ENCODE measurements at regions not wholly inside any gene's neighbourhood (a gene's known extent, or its start where the extent isn't known, plus 50 kb on each side); places are given as distances from the start of the nearest gene placed in this dataset.

GRCh38 chr7:155885167-155886155 lies 73.2 kb upstream of the SHH start:
- no peak overlapping the region for H3K4me3 Mint-ChIP-seq
- no peaks in the 10 kb centered on the region for H3K4me1 Mint-ChIP-seq (ENCODE audit: low read depth)
- H3K27ac ChIP-seq (ENCODE audit: low read depth in 1 of 2, low read length in 2 of 2): no peak overlapping the region
- H3K4me1 ChIP-seq (ENCODE audit: insufficient read depth, low read length): no peaks in the 10 kb centered on the region
- ChIA-PET POLR2A (no interaction called here), CTCF (no interaction called here)
- intact Hi-C loops (cut with DNase I, micrococcal nuclease): no loop called here
- TF ChIP-seq CTCF (IDR thresholded peaks at IDR 0.05): no peak
- H3K27ac Mint-ChIP-seq: no peak overlapping the region
- no peaks in the 10 kb centered on the region for H3K27me3 ChIP-seq (ENCODE audit: control insufficient read depth in 1 of 2, insufficient read depth in 2 of 2, low read length in 2 of 2)
- H3K9me3 ChIP-seq (ENCODE audit: control insufficient read depth in 1 of 2, insufficient read depth in 1 of 2, low read length in 2 of 2): peaks cover 0 to 16% of the 10 kb centered on the region in 2 experiments
- H3K36me3 ChIP-seq (ENCODE audit: insufficient read depth, low read length): no peaks in the 10 kb centered on the region
- DNase-seq: no peak
- no peaks in the 10 kb centered on the region for H3K36me3 Mint-ChIP-seq (ENCODE audit: low read depth)
- no peaks in the 10 kb centered on the region for H3K9me3 Mint-ChIP-seq
- no peak overlapping the region for H3K4me3 ChIP-seq (ENCODE audit: low read length)
- no peak for ATAC-seq (ENCODE audit: poor library complexity)
- H3K27me3 Mint-ChIP-seq: peaks cover 4% of the 10 kb centered on the region

- Histone ChIP-seq H3K36me3 (ENCODE audit: insufficient read depth, low read length) (no peaks in the 10 kb centered on the region), H3K27ac (ENCODE audit: low read depth in 1 of 2, low read length in 2 of 2) (no peak overlapping the region), H3K4me3 (ENCODE audit: low read length) (no peak overlapping the region), H3K9me3 (ENCODE audit: control insufficient read depth in 1 of 2, insufficient read depth in 1 of 2, low read length in 2 of 2) (peaks cover 0 to 7% of the 10 kb centered on the region in 2 experiments), H3K4me1 (ENCODE audit: insufficient read depth, low read length) (no peaks in the 10 kb centered on the region), H3K27me3 (ENCODE audit: control insufficient read depth in 1 of 2, insufficient read depth in 2 of 2, low read length in 2 of 2) (no peaks in the 10 kb centered on the region)
- H3K4me1 Mint-ChIP-seq (ENCODE audit: low read depth): no peaks in the 10 kb centered on the region
- H3K4me3 Mint-ChIP-seq: no peak overlapping the region
- intact Hi-C loops (cut with DNase I, micrococcal nuclease): no loop called here
- peaks cover 5% of the 10 kb centered on the region for H3K27me3 Mint-ChIP-seq
- ChIA-PET POLR2A (no interaction called here), CTCF (no interaction called here)
- no peak overlapping the region for H3K27ac Mint-ChIP-seq
- no peaks in the 10 kb centered on the region for H3K9me3 Mint-ChIP-seq
- ATAC-seq (ENCODE audit: poor library complexity) (no peak), DNase-seq (no peak)
- no peaks in the 10 kb centered on the region for H3K36me3 Mint-ChIP-seq (ENCODE audit: low read depth)
- no peak for TF ChIP-seq CTCF (IDR thresholded peaks at IDR 0.05)
Observed at GRCh38 chr7:155884225-155885166, 72.2 kb upstream of the SHH start.

- no peak for TF ChIP-seq CTCF (IDR thresholded peaks at IDR 0.05)
- ATAC-seq (ENCODE audit: poor library complexity): no peak
- H3K4me3 ChIP-seq (ENCODE audit: low read length): no peak overlapping the region
- no peaks in the 10 kb centered on the region for H3K36me3 ChIP-seq (ENCODE audit: insufficient read depth, low read length)
- no peaks in the 10 kb centered on the region for H3K4me1 ChIP-seq (ENCODE audit: insufficient read depth, low read length)
- POLR2A ChIA-PET: no interaction called here
- CTCF ChIA-PET: no interaction called here
- Mint-ChIP-seq H3K4me3 (no peak overlapping the region), H3K27me3 (peaks cover 6% of the 10 kb centered on the region), H3K4me1 (ENCODE audit: low read depth) (no peaks in the 10 kb centered on the region), H3K9me3 (no peaks in the 10 kb centered on the region), H3K36me3 (ENCODE audit: low read depth) (no peaks in the 10 kb centered on the region), H3K27ac (no peak overlapping the region)
- H3K27me3 ChIP-seq (ENCODE audit: control insufficient read depth in 1 of 2, insufficient read depth in 2 of 2, low read length in 2 of 2): no peaks in the 10 kb centered on the region
- H3K27ac ChIP-seq (ENCODE audit: low read depth in 1 of 2, low read length in 2 of 2): no peak overlapping the region
- H3K9me3 ChIP-seq (ENCODE audit: control insufficient read depth in 1 of 2, insufficient read depth in 1 of 2, low read length in 2 of 2): peaks cover 0 to 4% of the 10 kb centered on the region in 2 experiments
- no peak for DNase-seq
- intact Hi-C loops (cut with DNase I, micrococcal nuclease): no loop called here
Observed at GRCh38 chr7:155883491-155884224, 71.4 kb upstream of the SHH start.

All from CD4-positive, alpha-beta T cell (primary cell).